NCI-H1092 (cell line): ENCODE measurements at regions not wholly inside any gene's neighbourhood (a gene's known extent, or its start where the extent isn't known, plus 50 kb on each side); places are given as distances from the start of the nearest gene placed in this dataset.
"Not testable (repeated sequence)": the region's sequence is repeated elsewhere in the genome, so short reads cannot be mapped to it uniquely, and the experiment has no call there.

Experiments used
- DNase-seq: peaks from one replicate; lab custom pipeline; 2025; lab: John Stamatoyannopoulos, UW

DNA sequence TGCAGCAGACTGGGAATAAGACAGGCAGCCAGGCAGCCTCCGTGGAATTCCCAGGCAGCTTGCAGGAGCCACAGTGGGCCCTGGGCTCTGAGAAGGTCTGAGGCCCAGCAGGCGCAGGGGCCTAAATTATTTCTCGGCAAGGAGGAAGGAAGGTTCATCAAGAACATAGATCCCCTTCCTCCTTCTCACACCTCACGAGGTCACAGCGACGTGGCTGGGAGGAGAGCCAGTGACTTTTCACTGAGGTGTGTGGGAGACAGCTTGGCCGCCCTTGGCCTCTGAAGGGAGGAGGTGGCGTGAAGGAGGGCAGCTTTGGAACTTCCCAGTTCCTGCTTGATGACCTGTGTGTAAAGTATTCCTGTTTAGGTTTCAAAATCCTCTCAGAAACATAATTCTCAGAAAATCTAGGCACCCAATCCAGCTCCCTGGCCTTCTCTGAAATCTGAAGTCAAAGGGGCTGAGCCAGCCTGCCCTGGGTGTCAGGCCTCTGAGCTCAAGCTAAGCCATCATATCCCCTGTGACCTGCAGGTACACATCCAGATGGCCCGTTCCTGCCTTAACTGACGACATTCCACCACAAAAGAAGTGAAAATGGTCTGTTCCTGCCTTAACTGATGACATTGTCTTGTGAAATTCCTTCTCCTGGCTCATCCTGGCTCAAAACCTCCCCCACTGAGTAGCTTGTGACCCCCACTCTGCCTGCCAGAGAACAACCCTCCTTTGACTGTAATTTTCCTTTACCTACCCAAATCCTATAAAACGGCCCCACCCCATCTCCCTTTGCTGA, 161.0 kb downstream of the ADRA2C start:
- DNase-seq: not testable (repeated sequence)

GRCh38 chr4:3929431-3929830, 163.2 kb downstream of the ADRA2C start:
- DNase-seq: not testable (repeated sequence)

GRCh38 chr4:3932734-3933133, 166.5 kb downstream of the ADRA2C start:
- not testable (repeated sequence) for DNase-seq

DNA sequence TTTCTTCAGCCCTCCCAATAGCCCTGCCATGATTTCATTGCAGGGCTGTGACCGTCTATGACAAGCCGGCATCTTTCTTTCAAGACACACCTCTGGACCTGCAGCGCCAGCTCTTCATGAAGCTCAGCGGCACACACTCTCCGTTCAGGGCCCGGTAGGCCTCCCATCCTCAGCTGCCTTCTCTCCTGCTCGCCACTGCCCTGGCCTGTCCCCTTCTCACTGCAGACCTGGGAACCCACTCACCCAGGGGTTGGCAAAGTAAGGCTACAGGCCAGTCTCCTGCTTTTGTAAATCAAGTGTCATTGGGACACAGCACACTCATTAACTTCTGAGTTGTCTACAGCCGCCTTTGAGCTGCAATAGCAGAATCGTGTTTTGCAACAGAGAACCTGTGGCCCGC, 169.2 kb downstream of the ADRA2C start:
- not testable (repeated sequence) for DNase-seq

DNA sequence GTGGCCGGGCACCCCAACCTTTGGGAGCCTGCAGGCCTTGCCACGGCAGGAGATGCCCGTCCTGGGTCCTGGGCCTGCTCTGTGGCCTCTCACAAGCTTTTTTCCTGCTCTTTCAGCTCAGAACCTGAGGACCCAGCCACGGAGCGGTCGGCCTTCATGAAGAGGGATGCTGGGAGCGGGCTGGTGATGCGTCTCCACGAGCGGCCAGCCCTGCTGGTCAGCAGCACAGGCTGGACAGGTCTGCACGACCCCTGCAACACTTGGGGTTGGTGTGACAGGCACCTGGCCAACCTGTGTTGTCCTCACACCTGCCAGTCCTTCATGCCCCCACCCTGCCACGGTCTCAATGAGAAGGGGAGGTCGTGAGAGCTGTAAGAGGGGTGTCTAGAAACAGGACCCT, 170.0 kb downstream of the ADRA2C start:
- no peak for DNase-seq

DNA sequence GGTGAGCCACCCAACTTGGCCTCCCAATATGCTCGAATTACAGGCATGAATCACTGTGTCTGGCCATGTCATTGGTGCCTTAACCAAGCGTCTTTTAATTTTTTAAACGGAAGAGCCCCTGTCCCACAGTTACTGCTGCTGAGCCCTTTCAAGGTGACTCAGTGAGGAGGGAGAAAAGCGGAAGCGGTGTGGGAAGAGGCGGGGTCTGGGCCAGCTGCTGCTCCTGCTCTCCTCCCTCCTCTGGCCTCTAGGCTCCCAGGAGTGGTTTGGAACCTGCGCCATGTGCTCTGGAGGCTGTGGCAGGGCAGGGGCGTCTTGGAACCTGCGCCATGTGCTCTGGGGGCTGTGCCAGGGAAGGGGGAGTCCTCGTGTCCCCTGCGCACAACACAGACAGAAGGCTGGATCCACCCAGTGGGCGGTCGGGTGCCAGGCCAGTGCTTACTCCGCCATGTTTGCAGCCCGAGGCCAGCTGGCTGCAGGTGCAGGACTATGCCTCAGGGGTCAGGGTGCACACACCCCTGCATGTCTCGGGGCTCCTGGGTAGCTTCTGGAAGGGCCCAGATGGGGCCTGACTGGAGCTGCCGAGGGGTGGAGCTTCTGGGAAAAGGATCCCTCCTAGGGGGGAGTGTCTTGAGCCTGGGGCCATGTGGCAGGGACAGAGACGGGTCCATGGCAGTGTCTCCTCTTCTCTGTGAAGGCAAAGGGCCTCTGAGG, 171.8 kb downstream of the ADRA2C start:
- DNase-seq: not testable (repeated sequence)

GRCh38 chr4:3938676-3939075, 172.5 kb downstream of the ADRA2C start:
- not testable (repeated sequence) for DNase-seq

DNA sequence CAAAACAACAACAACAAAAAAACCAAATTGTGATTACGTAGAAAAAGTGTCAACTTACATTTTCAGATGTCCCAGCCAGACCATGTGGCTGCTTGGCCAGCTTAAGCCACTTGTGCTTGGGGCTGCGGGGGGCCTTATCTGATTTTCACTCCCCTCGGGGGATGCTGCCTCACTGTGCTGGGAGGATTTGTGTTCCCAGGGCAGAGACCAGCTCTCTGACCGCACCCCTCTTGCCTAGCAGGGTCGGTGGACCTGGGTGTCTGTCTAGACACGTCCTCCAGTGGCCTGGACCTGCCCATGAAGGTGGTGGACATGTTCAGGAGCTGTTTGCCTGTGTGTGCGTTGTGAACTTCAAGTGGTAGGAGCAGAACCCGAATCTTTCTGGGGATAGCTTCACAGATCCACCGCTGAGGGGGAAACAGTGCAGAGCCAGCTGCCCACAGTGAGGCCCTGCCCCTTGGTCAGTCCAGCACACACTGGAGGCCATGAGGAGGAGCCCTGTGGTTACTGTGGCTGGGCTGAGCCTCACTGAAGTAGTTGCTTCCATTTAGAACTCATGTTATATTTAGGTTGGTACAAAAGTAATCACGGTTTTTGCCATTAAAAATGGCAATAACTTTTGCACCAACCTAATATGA, 173.9 kb downstream of the ADRA2C start:
- DNase-seq: not testable (repeated sequence)

DNA sequence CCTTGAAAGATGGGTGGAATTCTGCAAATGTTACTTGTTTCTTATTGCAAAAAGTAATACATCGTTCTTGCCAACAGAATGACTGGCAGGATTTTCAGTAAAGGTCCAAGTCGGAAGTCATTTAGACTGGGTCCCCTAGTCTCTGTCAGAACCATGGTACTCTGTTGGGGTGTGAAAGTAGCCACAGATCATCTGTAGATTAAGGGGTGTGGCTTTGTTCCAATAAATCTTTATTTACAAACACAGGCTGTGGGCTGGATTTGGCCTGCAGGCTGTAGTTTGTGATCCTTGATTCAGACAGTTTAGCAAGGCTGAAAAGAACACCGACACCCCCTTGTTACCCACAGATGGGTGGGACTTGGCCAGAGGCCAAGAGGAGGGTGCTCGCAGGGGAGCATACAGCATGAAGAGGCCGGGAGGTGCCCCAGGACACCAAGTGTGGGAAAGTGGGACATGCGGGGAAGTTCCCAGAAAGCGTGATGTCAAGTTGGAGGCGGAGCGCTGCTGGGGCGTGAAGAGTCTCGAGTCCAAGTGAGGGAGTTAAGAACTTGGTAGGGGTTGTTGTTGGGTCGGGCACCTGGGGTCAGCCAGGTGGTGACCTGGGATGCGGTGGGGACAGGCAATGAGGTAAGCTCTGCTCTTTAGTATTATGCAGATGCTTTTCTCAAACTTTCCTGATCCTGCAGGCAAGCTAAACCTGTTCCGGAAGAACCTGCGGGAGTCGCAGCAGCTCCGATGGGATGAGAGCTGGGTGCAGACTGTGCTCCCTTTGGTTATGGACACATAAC, 175.7 kb downstream of the ADRA2C start:
- DNase-seq: not testable (repeated sequence)

GRCh38 chr4:3942569-3942971, 176.4 kb downstream of the ADRA2C start:
- DNase-seq: peak; percentile 48

GRCh38 chr4:3943051-3943450, 176.9 kb downstream of the ADRA2C start:
- not testable (repeated sequence) for DNase-seq

- no peak for DNase-seq
These were observed 179.5 kb downstream of the ADRA2C start for GRCh38 chr4:3945511-3946290.

- DNase-seq: not testable (repeated sequence)
These were observed 180.4 kb downstream of the ADRA2C start for GRCh38 chr4:3946553-3946952.

- not testable (repeated sequence) for DNase-seq
These were observed 181.6 kb downstream of the ADRA2C start for GRCh38 chr4:3947761-3948160.

GRCh38 chr4:3948210-3948609, 182.0 kb downstream of the ADRA2C start:
- not testable (repeated sequence) for DNase-seq

DNA sequence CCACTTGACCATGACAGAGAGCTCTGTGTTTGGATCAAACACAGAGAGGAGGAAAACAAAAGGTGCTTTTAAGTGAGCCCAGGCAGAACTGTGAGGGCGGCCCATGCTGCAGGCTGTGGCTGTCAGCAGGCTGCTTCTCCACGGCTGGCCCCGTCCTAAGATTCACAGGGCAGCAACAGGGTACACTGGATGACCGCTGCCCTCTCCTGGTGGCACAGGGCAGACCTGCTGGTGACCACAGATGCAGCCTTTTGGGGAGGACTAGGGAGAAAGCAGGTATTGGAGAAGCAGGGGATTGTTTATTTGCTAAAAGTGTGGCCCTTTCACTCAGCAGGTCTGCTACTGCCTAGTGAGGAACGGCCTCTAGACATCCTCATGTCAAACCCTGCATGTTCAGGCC, 183.7 kb downstream of the ADRA2C start:
- DNase-seq: not testable (repeated sequence)

DNA sequence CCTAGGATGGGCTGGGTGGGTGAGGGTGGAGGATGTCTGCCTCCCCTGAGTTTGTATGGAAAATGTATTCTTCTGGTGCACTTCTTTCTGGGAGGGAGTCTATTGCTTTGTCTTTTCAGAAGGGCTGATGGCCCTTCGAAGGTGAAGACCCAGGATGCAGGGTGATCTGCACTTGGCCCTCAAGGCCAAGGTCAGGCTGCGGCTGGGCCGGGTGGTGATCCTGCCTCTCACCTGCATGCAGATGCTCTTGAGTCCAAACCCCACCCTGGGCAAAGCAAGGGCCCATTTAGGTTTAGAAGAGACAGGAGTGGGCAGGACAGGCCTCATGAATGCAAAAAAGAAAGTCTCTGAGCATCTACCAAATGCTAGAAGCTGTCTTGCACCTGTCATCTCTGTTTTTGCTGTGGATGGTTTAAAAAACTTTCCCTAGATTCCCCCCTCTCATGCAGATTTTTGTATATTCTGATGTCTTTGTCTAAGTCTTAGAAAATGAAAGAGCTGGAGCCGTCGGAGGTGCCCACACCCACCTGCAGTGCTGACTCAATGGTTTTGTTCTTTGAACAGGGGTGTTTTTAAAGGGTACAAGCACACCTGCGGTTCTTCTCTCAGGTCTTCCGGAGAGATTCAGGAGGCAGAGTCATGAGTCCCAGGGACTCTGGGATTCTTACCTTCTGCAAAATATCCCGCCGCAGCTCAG, 186.4 kb downstream of the ADRA2C start:
- DNase-seq: not testable (repeated sequence)

- not testable (repeated sequence) for DNase-seq
These were observed 186.9 kb downstream of the ADRA2C start for GRCh38 chr4:3953140-3953489.

GRCh38 chr4:3954540-3955320, 188.5 kb downstream of the ADRA2C start:
- DNase-seq: peak; percentile 55
